HG03558 (cell line): ENCODE measurements at regions not wholly inside any gene's neighbourhood (a gene's known extent, or its start where the extent isn't known, plus 50 kb on each side); places are given as distances from the start of the nearest gene placed in this dataset.

Experiments
- ATAC-seq: cut with Tn5 transposase; IDR thresholded peaks from one replicate; pipeline ENCODE4 v1.9.1; 2021; ENCODE audit warnings: moderate number of reproducible peaks; ENCODE audit not compliant: unreplicated experiment; ENCODE audit errors: extremely low read depth

- no peak for ATAC-seq
Measured at GRCh38 chr6:8679823-8680222, 244.5 kb upstream of the SLC35B3 start.

GRCh38 chr6:8678466-8678865 lies 243.1 kb upstream of the SLC35B3 start:
- no peak for ATAC-seq

GRCh38 chr6:8674126-8674525 lies 238.8 kb upstream of the SLC35B3 start:
- no peak for ATAC-seq

GRCh38 chr6:8672882-8673281 lies 237.5 kb upstream of the SLC35B3 start:
- ATAC-seq: no peak

GRCh38 chr6:8670792-8671191 lies 235.4 kb upstream of the SLC35B3 start:
- ATAC-seq: no peak

GRCh38 chr6:8664700-8665099 lies 229.4 kb upstream of the SLC35B3 start:
- ATAC-seq: no peak

GRCh38 chr6:8664070-8664469 lies 228.7 kb upstream of the SLC35B3 start:
- ATAC-seq: no peak

GRCh38 chr6:8659404-8660189 lies 224.3 kb upstream of the SLC35B3 start:
- ATAC-seq: no peak

GRCh38 chr6:8658416-8658815 lies 223.1 kb upstream of the SLC35B3 start:
- ATAC-seq: no peak

GRCh38 chr6:8657522-8657921 lies 222.2 kb upstream of the SLC35B3 start:
- ATAC-seq: no peak

- no peak for ATAC-seq
Measured at GRCh38 chr6:8655670-8656454, 220.5 kb upstream of the SLC35B3 start.

GRCh38 chr6:8652710-8653109 lies 217.4 kb upstream of the SLC35B3 start:
- ATAC-seq: no peak

GRCh38 chr6:8651998-8652397 lies 216.7 kb upstream of the SLC35B3 start:
- ATAC-seq: no peak

- no peak for ATAC-seq
Measured at GRCh38 chr6:8645212-8645611, 209.9 kb upstream of the SLC35B3 start.

GRCh38 chr6:8644306-8644705 lies 209.0 kb upstream of the SLC35B3 start:
- no peak for ATAC-seq

GRCh38 chr6:8642854-8643253 lies 207.5 kb upstream of the SLC35B3 start:
- ATAC-seq: no peak

- no peak for ATAC-seq
Measured at GRCh38 chr6:8642131-8642530, 206.8 kb upstream of the SLC35B3 start.

- no peak for ATAC-seq
Measured at GRCh38 chr6:8639928-8640649, 204.7 kb upstream of the SLC35B3 start.

GRCh38 chr6:8637896-8638597 lies 202.7 kb upstream of the SLC35B3 start:
- ATAC-seq: no peak

- ATAC-seq: no peak
Measured at GRCh38 chr6:8633762-8634161, 198.4 kb upstream of the SLC35B3 start.
